ENCODE measurements at regions not wholly inside any gene's neighbourhood (a gene's known extent, or its start where the extent isn't known, plus 50 kb on each side); places are given as distances from the start of the nearest gene placed in this dataset.

DNA sequence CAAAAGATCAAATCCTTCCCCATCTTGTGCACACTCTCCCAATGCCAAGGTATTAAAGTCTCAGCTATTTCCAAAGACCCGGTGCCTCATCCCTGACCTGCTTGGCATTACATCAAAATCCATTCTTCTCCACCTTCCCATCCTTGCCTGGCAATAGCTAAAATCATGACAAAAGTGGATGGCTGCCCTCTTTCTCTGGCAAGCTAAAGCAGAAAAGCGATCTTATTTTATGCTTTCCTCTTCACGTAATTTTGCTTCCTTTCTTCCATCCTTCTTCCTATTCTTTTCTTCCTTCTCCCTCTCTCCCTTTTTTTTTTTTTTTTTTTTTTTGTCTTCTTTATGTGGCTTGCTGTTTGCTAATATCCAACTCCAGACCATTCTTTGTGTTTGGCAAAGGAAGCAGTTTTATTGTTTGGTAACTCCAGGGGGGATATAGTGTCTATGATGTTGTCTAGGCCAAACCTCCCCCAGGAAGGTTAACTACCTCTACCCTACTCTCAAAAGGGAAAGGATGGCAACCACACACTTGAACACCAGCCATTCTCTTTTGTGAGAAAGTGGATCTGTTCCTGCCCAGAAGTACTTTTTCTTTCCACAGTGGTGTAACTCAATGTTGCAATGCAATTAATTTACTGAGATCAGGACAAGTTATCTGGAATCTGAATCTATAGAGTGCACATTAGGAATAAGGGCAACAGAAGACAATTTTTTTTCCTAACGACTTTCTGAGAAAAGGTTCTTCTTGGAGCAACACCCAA, 120.9 kb upstream of the TMEM161B start:
- TF ChIP-seq POLR2A (IDR thresholded peaks at IDR 0.05; ENCODE audit: low read depth) (no peak), CTCF (IDR thresholded peaks at IDR 0.05) (no peak)
